GM12878 (cell line): ENCODE measurements at regions not wholly inside any gene's neighbourhood (a gene's known extent, or its start where the extent isn't known, plus 50 kb on each side); places are given as distances from the start of the nearest gene placed in this dataset.
"Not testable (repeated sequence)": the region's sequence is repeated elsewhere in the genome, so short reads cannot be mapped to it uniquely, and the experiment has no call there.

ENCODE experiments used
- ATAC-seq: fragments of 200-7000 bp; cut with Tn5 transposase; 3 replicates; pipeline ENCODE4 v1.9.1; 2020; ENCODE audit warnings: mild to moderate bottlenecking, moderate library complexity
- BruUV-seq: library from RNA; stranded (reverse); fragments of 400-500 nt; replicated peaks from 2 replicates; lab custom pipeline; 2021; lab: Mats Ljungman, UMichigan
- CTCF ChIA-PET: fragments of 300-600 bp; sonication (Branson Sonifier 250); formaldehyde crosslinking; extraction: SDS; loops from one replicate; lab custom pipeline; 2021; ENCODE audit warnings: inconsistent platforms; lab: Yijun Ruan, JAX
- POLR2A ChIA-PET: fragments of 350-600 bp; formaldehyde crosslinking; extraction: SDS; loops from one replicate; lab custom pipeline; 2021; ENCODE audit warnings: inconsistent platforms; lab: Charles Lee
- RAD21 ChIA-PET: fragments of 300-600 bp; sonication (Branson Sonifier 250); formaldehyde crosslinking; loops from one replicate; lab custom pipeline; 2023; ENCODE audit warnings: antibody characterized with exemption; ENCODE audit not compliant: unreplicated experiment; lab: Charles Lee
- SMC1A ChIA-PET: fragments of 300-600 bp; sonication (Branson Sonifier 250); formaldehyde crosslinking; loops from one replicate; lab custom pipeline; 2023; ENCODE audit not compliant: unreplicated experiment, uncharacterized antibody; lab: Charles Lee
- DNase-seq: peaks from one replicate; pipeline ENCODE4 v3.0.0-alpha.2; 2011; ENCODE audit warnings: low read depth, low spot score
- FAIRE-seq: peaks from 3 replicates; lab custom pipeline; 2011; peaks lifted over from hg19 to GRCh38; lab: Jason Lieb, UNC
- H2AFZ ChIP-seq: 2 replicates; pipeline ENCODE4 v1.6.0; 2011; ENCODE audit warnings: low read depth, low read length, control low read depth; ENCODE audit not compliant: control insufficient read depth
- H3K27ac ChIP-seq: 2 replicates; pipeline ENCODE4 v1.5.1; 2011; ENCODE audit warnings: control low read depth; ENCODE audit not compliant: control insufficient read depth, insufficient read depth
- H3K27me3 ChIP-seq, 2 experiments: replicated peaks in 1 of 2; 2 replicates each; pipeline versions ENCODE4 v1.6.0 to v1.6.1; 2011; ENCODE audit warnings: low read length in 1 of 2; ENCODE audit not compliant: control insufficient read depth in 2 of 2, insufficient read depth in 2 of 2
- H3K36me3 ChIP-seq, 2 experiments: 2 replicates each; pipeline ENCODE4 v1.5.1; 2011; ENCODE audit warnings: low read length in 1 of 2; ENCODE audit not compliant: control insufficient read depth in 2 of 2, insufficient read depth in 2 of 2
- H3K4me1 ChIP-seq: 2 replicates; pipeline ENCODE4 v1.6.1; 2011; ENCODE audit warnings: mild to moderate bottlenecking, low read length, moderate library complexity, mixed read lengths; ENCODE audit not compliant: control insufficient read depth, insufficient read depth
- H3K4me2 ChIP-seq: 2 replicates; pipeline ENCODE4 v1.6.0; 2011; ENCODE audit warnings: control low read depth; ENCODE audit not compliant: control insufficient read depth, insufficient read depth
- H3K4me3 ChIP-seq: fragments of 200-600 bp; sonication (generic); 2 replicates; pipeline ENCODE4 v1.5.1; 2016
- H3K79me2 ChIP-seq: 2 replicates; pipeline ENCODE4 v1.6.0; 2011; ENCODE audit warnings: low read length; ENCODE audit not compliant: control insufficient read depth, insufficient read depth
- H3K9ac ChIP-seq: 2 replicates; pipeline ENCODE4 v1.8.0; 2011; ENCODE audit warnings: low read length, control low read depth, mixed read lengths; ENCODE audit not compliant: control insufficient read depth, insufficient read depth
- H3K9me3 ChIP-seq: replicated peaks from 3 replicates; pipeline ENCODE4 v1.5.1; 2011; ENCODE audit warnings: mild to moderate bottlenecking, low read length; ENCODE audit not compliant: control insufficient read depth, insufficient read depth
- H4K20me1 ChIP-seq: 2 replicates; pipeline ENCODE4 v1.6.0; 2011; ENCODE audit not compliant: control insufficient read depth, insufficient read depth
- WGBS: methylation state at CpG from one replicate; pipeline ENCODE4 v1.1.6; 2016; ENCODE audit warnings: low lambda C conversion rate; ENCODE audit not compliant: insufficient replicate concordance, insufficient coverage; ENCODE audit errors: missing lambda C conversion rate; 5-methylcytosine and 5-hydroxymethylcytosine counted together
- in situ Hi-C: fragments of 300-500 bp; cut with MboI; formaldehyde crosslinking; loops from 9 replicates; pipeline ENCODE4 v1.14.3; 2018; ENCODE audit warnings: mixed read lengths
- intact Hi-C: fragments of 100-400 bp; cut with micrococcal nuclease; formaldehyde crosslinking; loops from one replicate; pipeline ENCODE4 v1.14.2; 2022; ENCODE audit not compliant: unreplicated experiment

DNA sequence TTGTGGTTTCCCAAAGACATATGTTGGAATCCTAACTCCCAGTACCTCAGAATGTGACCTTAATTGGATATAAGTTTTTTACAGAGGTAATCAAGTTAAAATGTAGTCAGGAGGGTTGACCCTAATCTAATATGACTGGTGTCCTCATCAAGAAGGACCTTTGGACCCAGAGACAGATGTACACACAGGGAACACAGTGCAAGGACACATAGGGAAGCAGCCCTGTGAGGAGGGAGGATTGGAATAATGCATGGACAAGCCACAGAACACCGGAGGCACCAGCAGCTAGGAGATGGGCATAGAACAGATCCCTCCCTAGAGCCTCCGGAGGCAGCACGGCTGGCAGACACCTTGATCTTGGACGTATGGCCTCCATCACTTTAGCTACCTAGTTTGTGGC, 119.8 kb upstream of the SPATA31A3 start:
- FAIRE-seq, H3K9me3 ChIP-seq, ATAC-seq, H4K20me1 ChIP-seq, H3K9ac ChIP-seq, intact Hi-C loops, DNase-seq, H3K79me2 ChIP-seq, H3K4me1 ChIP-seq, H2AFZ ChIP-seq, H3K4me2 ChIP-seq, RAD21 ChIA-PET, H3K4me3 ChIP-seq, in situ Hi-C loops, H3K27me3 ChIP-seq, CTCF ChIA-PET, H3K36me3 ChIP-seq, POLR2A ChIA-PET, H3K27ac ChIP-seq, BruUV-seq, SMC1A ChIA-PET: not testable (repeated sequence)
- WGBS = no CpG with 5 or more reads among the region's 4 CpGs

DNA sequence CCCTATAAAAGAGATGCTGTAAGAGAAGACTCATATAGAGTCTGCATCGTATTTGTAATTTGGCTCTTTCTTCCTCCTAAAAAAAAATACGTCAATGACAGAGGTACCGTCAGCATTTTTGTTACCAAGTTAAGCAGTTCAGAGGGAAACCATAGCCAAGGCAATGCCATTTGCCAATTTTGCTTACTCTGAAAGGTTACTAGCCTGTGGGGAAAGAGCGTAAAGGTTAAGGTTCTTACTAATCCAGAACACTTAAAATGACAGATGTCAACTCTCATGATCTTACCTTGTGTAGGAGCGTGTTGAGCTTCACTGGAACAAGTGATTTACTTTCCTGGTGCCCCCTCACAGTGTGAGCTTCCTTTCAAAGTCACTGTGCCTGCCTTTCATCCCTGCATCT, 119.4 kb upstream of the SPATA31A3 start:
- intact Hi-C loops, H3K4me3 ChIP-seq, H3K27ac ChIP-seq, H3K9ac ChIP-seq, H3K79me2 ChIP-seq, POLR2A ChIA-PET, in situ Hi-C loops, H3K27me3 ChIP-seq, FAIRE-seq, H3K4me1 ChIP-seq, RAD21 ChIA-PET, H2AFZ ChIP-seq, DNase-seq, SMC1A ChIA-PET, ATAC-seq, H3K36me3 ChIP-seq, CTCF ChIA-PET, H3K4me2 ChIP-seq, H3K9me3 ChIP-seq, BruUV-seq, H4K20me1 ChIP-seq: not testable (repeated sequence)
- WGBS = 24% methylated on average over 2 of the region's 5 CpGs

DNA sequence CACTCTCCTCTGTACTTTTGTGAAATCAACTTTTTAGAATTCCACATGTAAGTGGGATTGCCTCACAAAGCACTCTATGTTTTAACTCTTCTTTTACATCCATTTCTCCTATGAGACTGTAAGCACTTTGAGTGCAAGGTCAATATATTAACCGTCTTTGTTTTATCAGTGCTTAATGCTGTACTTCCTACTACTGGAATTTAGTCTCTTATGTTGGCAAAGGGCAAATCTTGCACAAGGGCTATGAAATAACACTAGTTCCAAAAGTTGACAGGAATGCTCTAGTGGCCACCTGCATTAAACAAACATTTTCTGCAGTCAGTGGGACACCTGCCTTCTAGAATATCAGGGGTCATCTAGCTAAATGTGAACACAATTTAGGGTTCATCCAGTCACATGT, 117.5 kb upstream of the SPATA31A3 start:
- SMC1A ChIA-PET, H3K4me1 ChIP-seq, POLR2A ChIA-PET, H3K27ac ChIP-seq, FAIRE-seq, H3K79me2 ChIP-seq, H3K9ac ChIP-seq, BruUV-seq, intact Hi-C loops, H2AFZ ChIP-seq, H3K4me3 ChIP-seq, H3K9me3 ChIP-seq, H3K27me3 ChIP-seq, ATAC-seq, DNase-seq, RAD21 ChIA-PET, H4K20me1 ChIP-seq, in situ Hi-C loops, H3K4me2 ChIP-seq, H3K36me3 ChIP-seq, CTCF ChIA-PET: not testable (repeated sequence)
- WGBS = 56% methylated on average over 1 of the region's 1 CpG

DNA sequence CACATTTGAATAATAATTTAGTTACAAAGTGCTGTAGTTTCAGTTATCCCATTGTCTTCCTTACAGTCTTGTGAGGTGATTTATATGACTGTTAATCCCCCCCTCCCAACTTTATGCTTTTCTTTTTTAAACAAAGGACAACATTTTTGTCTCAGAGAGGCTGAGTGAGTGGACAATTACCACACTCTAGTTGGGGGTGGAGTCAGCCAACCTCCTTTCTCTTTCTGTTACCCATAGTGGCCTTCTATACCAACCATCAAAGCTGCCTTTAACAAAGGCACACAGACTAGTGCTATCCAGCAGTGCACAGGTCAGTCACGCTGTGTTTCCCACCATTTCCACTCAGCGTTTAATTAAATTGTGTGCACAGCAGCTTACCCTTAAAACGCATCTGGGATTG, 114.3 kb upstream of the SPATA31A3 start:
- H3K27ac ChIP-seq, POLR2A ChIA-PET, RAD21 ChIA-PET, H3K4me3 ChIP-seq, H3K4me2 ChIP-seq, H3K27me3 ChIP-seq, FAIRE-seq, H3K9ac ChIP-seq, intact Hi-C loops, H3K79me2 ChIP-seq, H3K4me1 ChIP-seq, H4K20me1 ChIP-seq, BruUV-seq, DNase-seq, in situ Hi-C loops, H3K36me3 ChIP-seq, CTCF ChIA-PET, SMC1A ChIA-PET, H2AFZ ChIP-seq, ATAC-seq, H3K9me3 ChIP-seq: not testable (repeated sequence)
- 0% methylated on average over 3 of the region's 3 CpGs for WGBS
